Activated CD8-positive, alpha-beta memory T cell treated with anti-CD3 and anti-CD28 coated beads, Interleukin-2, amount 50 U/mL, for 1 hour (primary cell): ENCODE measurements at regions not wholly inside any gene's neighbourhood (a gene's known extent, or its start where the extent isn't known, plus 50 kb on each side); places are given as distances from the start of the nearest gene placed in this dataset.
"Not testable (repeated sequence)": the region's sequence is repeated elsewhere in the genome, so short reads cannot be mapped to it uniquely, and the experiment has no call there.

ENCODE experiments used
- DNase-seq: peaks from one replicate; pipeline ENCODE4 v3.0.0-alpha.2; 2020; ENCODE audit errors: extremely low read depth

- DNase-seq: not testable (repeated sequence)
These were observed 202.3 kb downstream of the LIPI start for GRCh38 chr21:14008436-14008835.

- DNase-seq: not testable (repeated sequence)
These were observed 202.7 kb downstream of the LIPI start for GRCh38 chr21:14008006-14008405.

GRCh38 chr21:14006144-14006543 is 204.6 kb downstream of the LIPI start:
- DNase-seq: not testable (repeated sequence)

GRCh38 chr21:13986996-13987958 is 223.5 kb downstream of the LIPI start:
- DNase-seq: not testable (repeated sequence)

- not testable (repeated sequence) for DNase-seq
These were observed 224.6 kb downstream of the LIPI start for GRCh38 chr21:13985865-13986863.

- not testable (repeated sequence) for DNase-seq
These were observed 225.5 kb downstream of the LIPI start for GRCh38 chr21:13985137-13985864.

- not testable (repeated sequence) for DNase-seq
These were observed 226.0 kb downstream of the LIPI start for GRCh38 chr21:13984728-13985127.

- not testable (repeated sequence) for DNase-seq
These were observed 229.3 kb downstream of the LIPI start for GRCh38 chr21:13981176-13982087.

GRCh38 chr21:13980115-13980662 is 230.6 kb downstream of the LIPI start:
- peak; percentile 16 for DNase-seq

GRCh38 chr21:13979608-13980007 is 231.1 kb downstream of the LIPI start:
- not testable (repeated sequence) for DNase-seq

- DNase-seq: not testable (repeated sequence)
These were observed 236.2 kb downstream of the LIPI start for GRCh38 chr21:13974582-13974981.

GRCh38 chr21:13969853-13970252 is 240.9 kb downstream of the LIPI start:
- not testable (repeated sequence) for DNase-seq

GRCh38 chr21:13969002-13969401 is 241.8 kb downstream of the LIPI start:
- DNase-seq: not testable (repeated sequence)

GRCh38 chr21:13963259-13963658 is 247.5 kb downstream of the LIPI start:
- DNase-seq: not testable (repeated sequence)

- no peak for DNase-seq
These were observed 273.5 kb downstream of the LIPI start for GRCh38 chr21:13937236-13937635.

- DNase-seq: not testable (repeated sequence)
These were observed 274.5 kb downstream of the LIPI start for GRCh38 chr21:13936033-13936937.

- DNase-seq: not testable (repeated sequence)
These were observed 275.2 kb downstream of the LIPI start for GRCh38 chr21:13935396-13936032.

GRCh38 chr21:13934887-13935342 is 275.8 kb downstream of the LIPI start:
- DNase-seq: not testable (repeated sequence)
